Gastroesophageal sphincter (tissue), 4 donors: ENCODE measurements at regions not wholly inside any gene's neighbourhood (a gene's known extent, or its start where the extent isn't known, plus 50 kb on each side); places are given as distances from the start of the nearest gene placed in this dataset.

Source experiments
- ATAC-seq: fragments of 150-250 bp; one replicate; pipeline ENCODE4 v1.9.1; 2016; ENCODE audit warnings: mild to moderate bottlenecking, moderate library complexity
- H3K27ac ChIP-seq, 4 donors: fragments of 200-600 bp; sonication (generic) in 3 of 4; 1 replicate in 3 of 4; 2 replicates in 1 of 4; pipeline ENCODE4 v1.5.1; 2016 to 2019
- H3K27me3 ChIP-seq: fragments of 200-600 bp; sonication (generic); one replicate; pipeline ENCODE4 v1.5.1; 2019
- H3K36me3 ChIP-seq, 2 donors: fragments of 200-600 bp; sonication (generic); one replicate each; pipeline ENCODE4 v1.5.1; 2019; ENCODE audit warnings: control low read depth in 1 of 2
- H3K4me1 ChIP-seq, 3 donors: fragments of 200-600 bp; sonication (generic); 1 replicate in 2 of 3; 2 replicates in 1 of 3; pipeline ENCODE4 v1.5.1; 2016 to 2019; ENCODE audit warnings: control low read depth in 2 of 3
- H3K4me3 ChIP-seq, 2 donors: fragments of 200-600 bp; sonication (generic); one replicate each; pipeline ENCODE4 v1.5.1; 2019; ENCODE audit warnings: mild to moderate bottlenecking in 1 of 2, moderate library complexity in 1 of 2
- H3K9me3 ChIP-seq, 3 donors: fragments of 200-600 bp; sonication (generic); one replicate each; pipeline ENCODE4 v1.5.1; 2017 to 2019; ENCODE audit warnings: control low read depth in 2 of 3
- CTCF ChIP-seq, 4 experiments: fragments of 200-600 bp in 2 of 4; fragments of 450-650 bp in 2 of 4; sonication (generic) in 1 of 4; IDR thresholded peaks; one replicate each; pipeline ENCODE4 v1.5.1; 2017 to 2019; ENCODE audit warnings: antibody characterized with exemption in 4 of 4, mild to moderate bottlenecking in 2 of 4, moderate library complexity in 2 of 4
- EP300 ChIP-seq: sonication (generic); formaldehyde crosslinking; IDR thresholded peaks from one replicate; pipeline ENCODE4 v1.6.1; 2017; ENCODE audit warnings: antibody characterized with exemption, mild to moderate bottlenecking
- POLR2A ChIP-seq, 2 donors: fragments of 450-650 bp; IDR thresholded peaks; one replicate each; pipeline ENCODE4 v1.6.1; 2017; ENCODE audit warnings: antibody characterized with exemption in 2 of 2, mild to moderate bottlenecking in 2 of 2, moderate library complexity in 1 of 2
- POLR2AphosphoS5 ChIP-seq: sonication (generic); formaldehyde crosslinking; IDR thresholded peaks from one replicate; pipeline ENCODE4 v1.6.1; 2017; ENCODE audit warnings: antibody characterized with exemption
- WGBS, 2 donors: methylation state at CpG; one replicate each; pipeline ENCODE4 v1.1.5; 2018; ENCODE audit warnings: low coverage in 1 of 2; 5-methylcytosine and 5-hydroxymethylcytosine counted together

GRCh38 chr6:113758826-113759574 is 98.1 kb upstream of the MARCKS start:
- Histone ChIP-seq H3K4me3 (no peak overlapping the region), H3K36me3 (no peaks in the 10 kb centered on the region), H3K27ac (no peak overlapping the region), H3K4me1 (no peaks in the 10 kb centered on the region), H3K9me3 (no peaks in the 10 kb centered on the region), H3K27me3 (no peaks in the 10 kb centered on the region)
- 50 to 80% methylated on average over 1 of the region's 1 CpG for WGBS, 2 donors
- TF ChIP-seq POLR2AphosphoS5, result no peak
- TF ChIP-seq POLR2A (IDR thresholded peaks at IDR 0.05), result no peak
- no peak for TF ChIP-seq CTCF (IDR thresholded peaks at IDR 0.05)
- no peak for TF ChIP-seq EP300
- no peak for ATAC-seq

DNA sequence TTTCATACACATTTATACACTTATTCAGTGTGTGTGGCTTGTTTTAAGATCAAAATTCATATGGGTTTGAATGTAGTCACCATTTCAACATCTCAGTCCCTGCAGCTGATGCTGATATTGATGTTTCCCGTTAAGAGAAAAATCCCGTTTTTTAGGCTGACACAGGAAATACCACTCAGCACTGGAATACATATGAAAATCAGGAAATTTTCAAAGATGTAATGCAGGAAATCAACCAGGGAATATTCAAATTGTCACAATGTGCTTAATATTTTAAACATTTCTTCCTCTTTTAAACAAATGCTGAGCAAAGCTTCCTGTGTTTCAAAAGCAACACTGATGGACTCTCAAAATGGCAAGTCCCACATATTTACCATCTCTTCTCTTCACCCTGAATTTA is 94.5 kb upstream of the MARCKS start:
- Histone ChIP-seq H3K9me3 (no peaks in the 10 kb centered on the region), H3K4me3 (no peak overlapping the region), H3K27ac (no peak overlapping the region), H3K4me1 (no peaks in the 10 kb centered on the region), H3K36me3 (no peaks in the 10 kb centered on the region), H3K27me3 (no peaks in the 10 kb centered on the region)
- ATAC-seq, result no peak
- TF ChIP-seq EP300 (no peak), POLR2AphosphoS5 (no peak), CTCF (IDR thresholded peaks at IDR 0.05) (no peak), POLR2A (IDR thresholded peaks at IDR 0.05) (no peak)
- 47 to 69% methylated on average over 2 of the region's 2 CpGs for WGBS, 2 donors

- Histone ChIP-seq H3K9me3 (no peaks in the 10 kb centered on the region), H3K27me3 (no peaks in the 10 kb centered on the region), H3K4me3 (no peak overlapping the region), H3K4me1 (no peaks in the 10 kb centered on the region), H3K36me3 (no peaks in the 10 kb centered on the region), H3K27ac (no peak overlapping the region)
- ATAC-seq, result no peak
- TF ChIP-seq POLR2A (IDR thresholded peaks at IDR 0.05) (no peak), POLR2AphosphoS5 (no peak), CTCF (IDR thresholded peaks at IDR 0.05) (no peak), EP300 (no peak)
- WGBS, 2 donors, result 67 to 91% methylated on average over 1 of the region's 1 CpG
Measured at GRCh38 chr6:113763311-113763766, 93.8 kb upstream of the MARCKS start.

GRCh38 chr6:113763876-113764275 is 93.3 kb upstream of the MARCKS start:
- Histone ChIP-seq H3K36me3 (no peaks in the 10 kb centered on the region), H3K27ac (no peak overlapping the region), H3K27me3 (no peaks in the 10 kb centered on the region), H3K9me3 (no peaks in the 10 kb centered on the region), H3K4me1 (no peaks in the 10 kb centered on the region), H3K4me3 (no peak overlapping the region)
- ATAC-seq, result peak; percentile 28
- TF ChIP-seq CTCF (IDR thresholded peaks at IDR 0.05), result no peak
- TF ChIP-seq EP300, result no peak
- WGBS, 2 donors, result 54 to 65% methylated on average over 2 of the region's 2 CpGs

- TF ChIP-seq EP300 (no peak), POLR2A (IDR thresholded peaks at IDR 0.05) (no peak), CTCF (IDR thresholded peaks at IDR 0.05) (no peak), POLR2AphosphoS5 (no peak)
- Histone ChIP-seq H3K9me3 (no peaks in the 10 kb centered on the region), H3K4me1 (no peaks in the 10 kb centered on the region), H3K27me3 (no peaks in the 10 kb centered on the region), H3K4me3 (no peak overlapping the region), H3K27ac (no peak overlapping the region), H3K36me3 (no peaks in the 10 kb centered on the region)
- 80 to 92% methylated on average over 1 of the region's 1 CpG for WGBS, 2 donors
- no peak for ATAC-seq
Measured at GRCh38 chr6:113765909-113766308, 91.2 kb upstream of the MARCKS start.
